H54 (cell line): ENCODE measurements at regions not wholly inside any gene's neighbourhood (a gene's known extent, or its start where the extent isn't known, plus 50 kb on each side); places are given as distances from the start of the nearest gene placed in this dataset.

Source experiments
- DNase-seq: peaks from one replicate; pipeline ENCODE4 v3.0.0; 2011; ENCODE audit warnings: low spot score, mixed read lengths; ENCODE audit not compliant: insufficient read length
- FAIRE-seq: peaks from 3 replicates; lab custom pipeline; 2011; peaks lifted over from hg19 to GRCh38; lab: Jason Lieb, UNC
- POLR2A ChIP-seq: IDR thresholded peaks from 2 replicates; pipeline ENCODE4 v1.6.1; 2011; ENCODE audit warnings: low read depth, mild to moderate bottlenecking, low read length

- no peak for DNase-seq
- FAIRE-seq: no peak
- TF ChIP-seq POLR2A: no peak
These were observed 442.3 kb downstream of the NPIPA7 start for GRCh38 chr16:16821261-16821660.

- no peak for FAIRE-seq
- no peak for DNase-seq
These were observed 450.0 kb downstream of the NPIPA7 start for GRCh38 chr16:16828913-16829398.

GRCh38 chr16:16830401-16830800 is 451.5 kb downstream of the NPIPA7 start:
- FAIRE-seq (no peak), DNase-seq (no peak)
- TF ChIP-seq POLR2A: no peak

More at GRCh38 chr16:16828913-16829398, 450.0 kb downstream of the NPIPA7 start:
- TF ChIP-seq POLR2A: no peak

GRCh38 chr16:16830973-16831372 is 452.0 kb downstream of the NPIPA7 start:
- FAIRE-seq (no peak), DNase-seq (no peak)
- no peak for TF ChIP-seq POLR2A

GRCh38 chr16:16833165-16833564 is 454.2 kb downstream of the NPIPA7 start:
- TF ChIP-seq POLR2A: no peak
- DNase-seq: no peak
- no peak for FAIRE-seq

- DNase-seq (no peak), FAIRE-seq (no peak)
- TF ChIP-seq POLR2A: no peak
These were observed 471.3 kb downstream of the NPIPA7 start for GRCh38 chr16:16850274-16850673.

- DNase-seq (no peak), FAIRE-seq (no peak)
- no peak for TF ChIP-seq POLR2A
These were observed 478.1 kb downstream of the NPIPA7 start for GRCh38 chr16:16857012-16857411.

GRCh38 chr16:16857603-16858283 is 478.8 kb downstream of the NPIPA7 start:
- FAIRE-seq (no peak), DNase-seq (no peak)
- no peak for TF ChIP-seq POLR2A

- FAIRE-seq (no peak), DNase-seq (peak; percentile 18)
- TF ChIP-seq POLR2A: no peak
These were observed 482.6 kb downstream of the NPIPA7 start for GRCh38 chr16:16861546-16861945.

GRCh38 chr16:16863672-16864071 is 484.7 kb downstream of the NPIPA7 start:
- FAIRE-seq: no peak
- no peak for DNase-seq
- no peak for TF ChIP-seq POLR2A

GRCh38 chr16:16864536-16864935 is 485.6 kb downstream of the NPIPA7 start:
- DNase-seq: no peak
- FAIRE-seq: no peak
- no peak for TF ChIP-seq POLR2A

- no peak for FAIRE-seq
- no peak for DNase-seq
- TF ChIP-seq POLR2A: no peak
These were observed 486.4 kb downstream of the NPIPA7 start for GRCh38 chr16:16865374-16865773.

- no peak for FAIRE-seq
- DNase-seq: no peak
- TF ChIP-seq POLR2A: no peak
These were observed 489.0 kb downstream of the NPIPA7 start for GRCh38 chr16:16867973-16868372.

GRCh38 chr16:16868727-16869126 is 489.8 kb downstream of the NPIPA7 start:
- no peak for DNase-seq
- no peak for TF ChIP-seq POLR2A
- FAIRE-seq: no peak

- no peak for TF ChIP-seq POLR2A
- FAIRE-seq: no peak
- DNase-seq: no peak
These were observed 490.8 kb downstream of the NPIPA7 start for GRCh38 chr16:16869746-16870145.
